Activated B cell treated with CpG ODN at 0.5 μM for 24 hours (primary cell): ENCODE measurements at regions not wholly inside any gene's neighbourhood (a gene's known extent, or its start where the extent isn't known, plus 50 kb on each side); places are given as distances from the start of the nearest gene placed in this dataset.

Experiments
- ATAC-seq: fragments of 200-7000 bp; cut with Tn5 transposase; one replicate; pipeline ENCODE4 v1.10.0; 2021; ENCODE audit warnings: low read depth, mild to moderate bottlenecking, moderate library complexity
- CTCF ChIA-PET: fragments of 350-600 bp; sonication (Branson Sonifier 250); formaldehyde crosslinking; loops from one replicate; lab custom pipeline; 2021; ENCODE audit warnings: antibody characterized with exemption; lab: Charles Lee
- POLR2A ChIA-PET: fragments of 350-600 bp; sonication (Branson Sonifier 250); formaldehyde crosslinking; loops from one replicate; lab custom pipeline; 2021; ENCODE audit warnings: antibody characterized with exemption; lab: Charles Lee
- DNase-seq: peaks from one replicate; pipeline ENCODE4 v3.0.0; 2022
- H3K27ac Mint-ChIP-seq: one replicate; pipeline ENCODE4 v1.8.0; 2020; ENCODE audit warnings: mixed read lengths
- H3K27me3 Mint-ChIP-seq: one replicate; pipeline ENCODE4 v1.8.0; 2021; ENCODE audit warnings: mixed read lengths
- H3K36me3 Mint-ChIP-seq: one replicate; pipeline ENCODE4 v1.8.0; 2021; ENCODE audit warnings: low read depth, mixed read lengths
- H3K4me1 Mint-ChIP-seq: one replicate; pipeline ENCODE4 v1.8.0; 2021; ENCODE audit warnings: mixed read lengths
- H3K4me3 Mint-ChIP-seq: one replicate; pipeline ENCODE4 v1.8.0; 2020; ENCODE audit warnings: mild to moderate bottlenecking, mixed read lengths
- H3K9me3 Mint-ChIP-seq: one replicate; pipeline ENCODE4 v1.8.0; 2020; ENCODE audit warnings: mixed read lengths
- CTCF ChIP-seq: fragments of 200-600 bp; IDR thresholded peaks from one replicate; pipeline ENCODE4 v1.8.0; 2022; ENCODE audit warnings: antibody characterized with exemption, mild to moderate bottlenecking
- intact Hi-C: fragments of 100-400 bp; cut with micrococcal nuclease; formaldehyde crosslinking; loops from one replicate; pipeline ENCODE4 v1.15.1; 2024

- Mint-ChIP-seq H3K4me3 (no peak overlapping the region), H3K4me1 (no peaks in the 10 kb centered on the region), H3K9me3 (peaks cover 3% of the 10 kb centered on the region), H3K27me3 (no peaks in the 10 kb centered on the region), H3K27ac (no peak overlapping the region), H3K36me3 (no peaks in the 10 kb centered on the region)
- POLR2A ChIA-PET = no interaction called here
- ATAC-seq (no peak), DNase-seq (no peak)
- TF ChIP-seq CTCF = no peak
- CTCF ChIA-PET = no interaction called here
- intact Hi-C loops = no loop called here
These were observed 209.2 kb upstream of the LRATD1 start for GRCh38 chr2:14423145-14423906.

- intact Hi-C loops = no loop called here
- no peak for ATAC-seq
- no peaks in the 10 kb centered on the region for H3K36me3 Mint-ChIP-seq
- CTCF ChIA-PET = no interaction called here
- POLR2A ChIA-PET = no interaction called here
- no peak for DNase-seq
- H3K27ac Mint-ChIP-seq = no peak overlapping the region
- no peak for TF ChIP-seq CTCF
- H3K9me3 Mint-ChIP-seq = peaks cover 3% of the 10 kb centered on the region
- H3K4me3 Mint-ChIP-seq = no peak overlapping the region
- no peaks in the 10 kb centered on the region for H3K4me1 Mint-ChIP-seq
- H3K27me3 Mint-ChIP-seq = no peaks in the 10 kb centered on the region
These were observed 207.8 kb upstream of the LRATD1 start for GRCh38 chr2:14424478-14425390.

GRCh38 chr2:14425869-14426268 lies 206.6 kb upstream of the LRATD1 start:
- no peak for TF ChIP-seq CTCF
- ChIA-PET POLR2A (no interaction called here), CTCF (no interaction called here)
- H3K4me3 Mint-ChIP-seq = no peak overlapping the region
- DNase-seq (no peak), ATAC-seq (no peak)
- no peaks in the 10 kb centered on the region for H3K36me3 Mint-ChIP-seq
- no peaks in the 10 kb centered on the region for H3K4me1 Mint-ChIP-seq
- H3K9me3 Mint-ChIP-seq = peaks cover 3% of the 10 kb centered on the region
- no peaks in the 10 kb centered on the region for H3K27me3 Mint-ChIP-seq
- intact Hi-C loops = no loop called here
- H3K27ac Mint-ChIP-seq = no peak overlapping the region

GRCh38 chr2:14428056-14428455 lies 204.5 kb upstream of the LRATD1 start:
- DNase-seq (no peak), ATAC-seq (no peak)
- intact Hi-C loops = no loop called here
- Mint-ChIP-seq H3K36me3 (no peaks in the 10 kb centered on the region), H3K27ac (no peak overlapping the region), H3K27me3 (no peaks in the 10 kb centered on the region), H3K9me3 (peaks cover 3% of the 10 kb centered on the region), H3K4me1 (no peaks in the 10 kb centered on the region), H3K4me3 (no peak overlapping the region)
- no peak for TF ChIP-seq CTCF
- ChIA-PET POLR2A (no interaction called here), CTCF (no interaction called here)

GRCh38 chr2:14433946-14434495 lies 198.5 kb upstream of the LRATD1 start:
- H3K9me3 Mint-ChIP-seq = peaks cover 3% of the 10 kb centered on the region
- POLR2A ChIA-PET = no interaction called here
- CTCF ChIA-PET = no interaction called here
- no peaks in the 10 kb centered on the region for H3K27me3 Mint-ChIP-seq
- intact Hi-C loops = no loop called here
- H3K27ac Mint-ChIP-seq = no peak overlapping the region
- no peaks in the 10 kb centered on the region for H3K36me3 Mint-ChIP-seq
- no peak for DNase-seq
- no peaks in the 10 kb centered on the region for H3K4me1 Mint-ChIP-seq
- H3K4me3 Mint-ChIP-seq = no peak overlapping the region
- no peak for TF ChIP-seq CTCF
- no peak for ATAC-seq
